ENCODE measurements at regions not wholly inside any gene's neighbourhood (a gene's known extent, or its start where the extent isn't known, plus 50 kb on each side); places are given as distances from the start of the nearest gene placed in this dataset.

DNA sequence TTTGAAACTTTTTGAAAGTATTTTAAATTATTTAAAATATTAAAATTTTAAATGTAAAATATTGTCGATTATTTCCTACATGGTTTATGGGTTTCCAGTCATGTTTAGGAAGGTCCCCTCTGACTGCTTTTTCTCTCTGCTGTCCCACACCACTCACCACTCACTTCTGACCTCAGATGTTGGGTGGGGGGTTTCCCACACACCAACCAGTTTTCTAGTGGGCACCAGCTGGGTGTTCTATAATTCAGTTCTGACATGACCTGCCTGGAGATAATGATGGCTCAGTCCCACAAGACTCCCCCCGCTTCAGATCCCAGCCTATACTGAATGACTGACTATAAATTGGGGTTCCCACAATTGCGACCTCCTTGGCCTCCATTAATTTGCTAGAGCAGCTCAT lies 310.4 kb downstream of the GADD45G start:
- Histone ChIP-seq H3K9me3 (ENCODE audit: insufficient read depth in 2 of 2, low read depth in 1 of 2, low read length in 1 of 2) (no peaks in the 10 kb centered on the region), H2BK12ac (ENCODE audit: low read depth, low read length) (no peak overlapping the region), H3K14ac (ENCODE audit: insufficient read length) (no peak overlapping the region), H3K4me2 (ENCODE audit: insufficient read depth in 1 of 2, low read depth in 2 of 2, low read length in 2 of 2) (no peak overlapping the region), H3K9ac (replicated peaks in 1 of 4; ENCODE audit: extremely low read depth in 1 of 4, low read depth in 3 of 4, low read length in 3 of 4) (no peak overlapping the region), H2BK120ac (replicated peaks; ENCODE audit: low read depth, low read length) (no peak overlapping the region), H4K5ac (ENCODE audit: insufficient read length, low read depth, low read length) (no peak overlapping the region), H4K20me1 (replicated peaks in 1 of 2; ENCODE audit: control insufficient read depth in 1 of 2, insufficient read depth in 2 of 2, low read length in 2 of 2) (no peaks in the 10 kb centered on the region), H2BK5ac (ENCODE audit: low read depth, low read length) (no peak overlapping the region), H2BK20ac (ENCODE audit: low read length) (no peak overlapping the region), H4K8ac (ENCODE audit: extremely low read depth, insufficient read depth, low read length) (no peak overlapping the region), H4K91ac (replicated peaks; ENCODE audit: insufficient read length, low read length) (no peak overlapping the region), H3K27me3 (replicated peaks in 1 of 4; ENCODE audit: control insufficient read depth in 3 of 4, extremely low read depth in 1 of 4, insufficient read depth in 3 of 4, low read length in 3 of 4) (no peaks in the 10 kb centered on the region; a peak in 1 of 7 replicates), H2AK5ac (ENCODE audit: low read depth, low read length) (no peak overlapping the region), H3K23me2 (ENCODE audit: low read depth, low read length) (no peaks in the 10 kb centered on the region), H3K27ac (ENCODE audit: low read depth, low read length) (no peak overlapping the region), H3K4ac (replicated peaks; ENCODE audit: insufficient read length, low read depth, low read length) (no peak overlapping the region), H3K4me1 (replicated peaks in 1 of 4; ENCODE audit: control insufficient read depth in 3 of 4, insufficient read depth in 4 of 4, low read length in 3 of 4) (peaks cover 0 to 4% (median 0%) of the 10 kb centered on the region in 4 experiments; a peak in 1 of 7 replicates), H2BK15ac (ENCODE audit: low read length) (no peak overlapping the region), H3K56ac (replicated peaks; ENCODE audit: insufficient read length, low read depth, low read length) (no peak overlapping the region), H3K79me1 (ENCODE audit: low read depth, low read length) (no peaks in the 10 kb centered on the region), H2AFZ (ENCODE audit: low read length) (no peak overlapping the region), H3K23ac (ENCODE audit: insufficient read length) (no peak overlapping the region), H3K79me2 (ENCODE audit: control insufficient read depth in 1 of 2, insufficient read depth in 2 of 2, low read length in 2 of 2) (no peaks in the 10 kb centered on the region), H3K36me3 (ENCODE audit: control insufficient read depth in 2 of 4, insufficient read depth in 4 of 4, low read length in 3 of 4) (no peaks in the 10 kb centered on the region), H3K18ac (ENCODE audit: extremely low read depth, low read length) (no peak overlapping the region), H3K4me3 (ENCODE audit: extremely low read depth in 1 of 4, insufficient read depth in 2 of 4, low read depth in 3 of 4, low read length in 4 of 4) (no peak overlapping the region)
- TF ChIP-seq SP2 (IDR thresholded peaks at IDR 0.05; ENCODE audit: low read length) (no peak), HDAC6 (IDR thresholded peaks at IDR 0.05; ENCODE audit: low read depth, low read length) (no peak), SP4 (IDR thresholded peaks at IDR 0.05; ENCODE audit: low read length) (no peak), BCL11A (IDR thresholded peaks at IDR 0.05; ENCODE audit: low read depth in 2 of 2, low read length in 2 of 2) (no peak), SP1 (IDR thresholded peaks at IDR 0.05; ENCODE audit: low read depth, low read length) (no peak), HDAC2 (IDR thresholded peaks at IDR 0.05; ENCODE audit: borderline replicate concordance in 1 of 2, low read depth in 2 of 2, low read length in 2 of 2) (no peak), RXRA (IDR thresholded peaks at IDR 0.05; ENCODE audit: insufficient read depth, low read depth, low read length) (no peak), KDM4A (IDR thresholded peaks at IDR 0.05; ENCODE audit: low read depth, low read length, severe bottlenecking) (no peak), GABPA (IDR thresholded peaks at IDR 0.05; ENCODE audit: borderline replicate concordance, insufficient read depth, low read length) (no peak), YY1 (IDR thresholded peaks at IDR 0.05; ENCODE audit: low read depth, low read length) (no peak)
- TF ChIP-seq, protein P1, sequence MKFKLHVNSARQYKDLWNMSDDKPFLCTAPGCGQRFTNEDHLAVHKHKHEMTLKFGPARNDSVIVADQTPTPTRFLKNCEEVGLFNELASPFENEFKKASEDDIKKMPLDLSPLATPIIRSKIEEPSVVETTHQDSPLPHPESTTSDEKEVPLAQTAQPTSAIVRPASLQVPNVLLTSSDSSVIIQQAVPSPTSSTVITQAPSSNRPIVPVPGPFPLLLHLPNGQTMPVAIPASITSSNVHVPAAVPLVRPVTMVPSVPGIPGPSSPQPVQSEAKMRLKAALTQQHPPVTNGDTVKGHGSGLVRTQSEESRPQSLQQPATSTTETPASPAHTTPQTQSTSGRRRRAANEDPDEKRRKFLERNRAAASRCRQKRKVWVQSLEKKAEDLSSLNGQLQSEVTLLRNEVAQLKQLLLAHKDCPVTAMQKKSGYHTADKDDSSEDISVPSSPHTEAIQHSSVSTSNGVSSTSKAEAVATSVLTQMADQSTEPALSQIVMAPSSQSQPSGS (IDR thresholded peaks at IDR 0.05; ENCODE audit: low read length) = no peak
- TF ChIP-seq, protein P2, sequence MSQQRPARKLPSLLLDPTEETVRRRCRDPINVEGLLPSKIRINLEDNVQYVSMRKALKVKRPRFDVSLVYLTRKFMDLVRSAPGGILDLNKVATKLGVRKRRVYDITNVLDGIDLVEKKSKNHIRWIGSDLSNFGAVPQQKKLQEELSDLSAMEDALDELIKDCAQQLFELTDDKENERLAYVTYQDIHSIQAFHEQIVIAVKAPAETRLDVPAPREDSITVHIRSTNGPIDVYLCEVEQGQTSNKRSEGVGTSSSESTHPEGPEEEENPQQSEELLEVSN (IDR thresholded peaks at IDR 0.05) = no peak
- DNase-seq (ENCODE audit: low read depth in 1 of 2, low spot score in 2 of 2) (no peak), FAIRE-seq (no peak)
- WGBS, 2 experiments (ENCODE audit: extremely low coverage in 1 of 2, insufficient coverage in 1 of 2, insufficient read length in 1 of 2, insufficient replicate concordance in 2 of 2, low coverage in 1 of 2, low lambda C conversion rate in 2 of 2, missing lambda C conversion rate in 1 of 2) = 69% methylated on average over 3 of the region's 3 CpGs; no CpG with 5 or more reads in 1 of the 2 experiments
- CTCF ChIA-PET (ENCODE audit: partially characterized antibody) = interaction anchor here (1.3 to 3.9 kb wide), 7 partner anchors 9 to 321 kb away, joined by 3 to 30 read pairs (median 9); no protein-coding TSS in a partner anchor
- POLR2A ChIA-PET (ENCODE audit: partially characterized antibody) = interaction anchor here (1.2 kb wide), 1 partner anchor 310 kb away, joined by 3 read pairs; the partner anchor contains the start of gene GADD45G

Measured in H1 (cell line).